Spleen (tissue), 7 donors: ENCODE measurements at regions not wholly inside any gene's neighbourhood (a gene's known extent, or its start where the extent isn't known, plus 50 kb on each side); places are given as distances from the start of the nearest gene placed in this dataset.

ENCODE experiments used
- CTCF ChIP-seq, 11 experiments: fragments of 200-600 bp in 7 of 11; fragments of 450-650 bp in 4 of 11; sonication (generic) in 4 of 11; IDR thresholded peaks in 8 of 11; conservative IDR thresholded peaks in 3 of 11; 1 replicate in 7 of 11; 2 replicates in 4 of 11; pipeline versions ENCODE4 v1.4.0 to v1.8.0; 2016 to 2021; ENCODE audit warnings: antibody characterized with exemption in 11 of 11, inconsistent platforms in 4 of 11, mild to moderate bottlenecking in 1 of 11
- POLR2A ChIP-seq, 3 donors: fragments of 450-650 bp; IDR thresholded peaks; one replicate each; pipeline ENCODE4 v1.5.1; 2017; ENCODE audit warnings: antibody characterized with exemption in 3 of 3, mild to moderate bottlenecking in 1 of 3
- donor health status: DM: no; HTN: no; CAD: no; lungs with moderate emphysema.
- donor health status: DM: no; HTN: no; CAD: no.
- donor health status: DM: no; HTN: no; CAD: no.

- no peak for TF ChIP-seq CTCF (IDR thresholded peaks at IDR 0.05 in 8 of 11, conservative IDR thresholded peaks at IDR 0.05 in 3 of 11)
- TF ChIP-seq POLR2A (IDR thresholded peaks at IDR 0.05), result no peak
Observed at GRCh38 chr20:24395151-24395550, 74.3 kb upstream of the SYNDIG1 start.
